IMR-90 (cell line): ENCODE measurements at regions not wholly inside any gene's neighbourhood (a gene's known extent, or its start where the extent isn't known, plus 50 kb on each side); places are given as distances from the start of the nearest gene placed in this dataset.

Source experiments
- ATAC-seq: fragments of 200-7000 bp; cut with Tn5 transposase; 2 replicates; pipeline ENCODE4 v1.9.1; 2020; ENCODE audit warnings: low read depth, mild to moderate bottlenecking, moderate library complexity
- BruUV-seq: library from RNA; stranded (reverse); fragments of 400-500 nt; replicated peaks from 2 replicates; lab custom pipeline; 2021; lab: Mats Ljungman, UMichigan
- CTCF ChIA-PET: fragments of 300-600 bp; formaldehyde crosslinking; extraction: SDS; loops from one replicate; lab custom pipeline; 2021; ENCODE audit warnings: antibody characterized with exemption; lab: Yijun Ruan, JAX
- POLR2A ChIA-PET: fragments of 300-600 bp; sonication (Branson Sonifier 250); formaldehyde crosslinking; loops from one replicate; lab custom pipeline; 2022; ENCODE audit warnings: antibody characterized with exemption; ENCODE audit not compliant: unreplicated experiment; lab: Charles Lee
- DNase-seq: peaks from one replicate; pipeline ENCODE4 v3.0.0; 2013
- H2AFZ ChIP-seq: replicated peaks from 2 replicates; pipeline ENCODE3; 2013; ENCODE audit warnings: low read length, mild to moderate bottlenecking; ENCODE audit not compliant: poor library complexity
- H2AK5ac ChIP-seq: 2 replicates; pipeline ENCODE4 v1.6.1; 2013; ENCODE audit warnings: low read depth, low read length, inconsistent platforms
- H2AK9ac ChIP-seq: replicated peaks from 2 replicates; pipeline ENCODE3; 2013; ENCODE audit warnings: mild to moderate bottlenecking, low read depth, low read length, moderate library complexity; ENCODE audit not compliant: poor library complexity
- H2BK120ac ChIP-seq: 2 replicates; pipeline ENCODE4 v1.6.1; 2013; ENCODE audit warnings: low read depth, low read length, inconsistent platforms
- H2BK15ac ChIP-seq: 3 replicates; pipeline ENCODE4 v1.6.1; 2013; ENCODE audit warnings: low read depth, low read length, inconsistent platforms
- H2BK20ac ChIP-seq: 2 replicates; pipeline ENCODE4 v1.6.1; 2013; ENCODE audit warnings: low read depth, mild to moderate bottlenecking, inconsistent platforms, low read length, moderate library complexity
- H2BK5ac ChIP-seq: 2 replicates; pipeline ENCODE4 v1.6.1; 2013; ENCODE audit warnings: mild to moderate bottlenecking, low read depth, low read length, inconsistent platforms; ENCODE audit not compliant: poor library complexity, severe bottlenecking
- H3K14ac ChIP-seq: replicated peaks from 2 replicates; pipeline ENCODE4 v1.6.1; 2013; ENCODE audit warnings: low read depth, low read length, inconsistent platforms
- H3K18ac ChIP-seq: 2 replicates; pipeline ENCODE4 v1.6.1; 2013; ENCODE audit warnings: low read depth, low read length, control low read depth
- H3K23ac ChIP-seq: 2 replicates; pipeline ENCODE4 v1.6.1; 2013; ENCODE audit warnings: low read depth, low read length, inconsistent platforms
- H3K27ac ChIP-seq: 2 replicates; pipeline ENCODE4 v1.5.1; 2013; ENCODE audit warnings: mild to moderate bottlenecking, control low read depth, low read length; ENCODE audit not compliant: insufficient read depth
- H3K27me3 ChIP-seq: 2 replicates; pipeline ENCODE4 v1.6.1; 2013; ENCODE audit warnings: low read length; ENCODE audit not compliant: control insufficient read depth, insufficient read depth
- H3K36me3 ChIP-seq: 2 replicates; pipeline ENCODE4 v1.6.1; 2013; ENCODE audit warnings: low read length, mixed read lengths; ENCODE audit not compliant: control insufficient read depth, insufficient read depth
- H3K4ac ChIP-seq: 2 replicates; pipeline ENCODE4 v1.6.1; 2013; ENCODE audit warnings: low read depth, low read length, inconsistent platforms
- H3K4me1 ChIP-seq: 2 replicates; pipeline ENCODE4 v1.6.1; 2013; ENCODE audit warnings: low read length, mixed read lengths; ENCODE audit not compliant: control insufficient read depth, insufficient read depth
- H3K4me2 ChIP-seq: 2 replicates; pipeline ENCODE4 v1.6.1; 2013; ENCODE audit warnings: low read depth, mild to moderate bottlenecking, control low read depth, low read length, moderate library complexity
- H3K4me3 ChIP-seq: 2 replicates; pipeline ENCODE4 v1.5.1; 2013; ENCODE audit warnings: low read depth, mild to moderate bottlenecking, control low read depth, low read length, moderate library complexity; ENCODE audit not compliant: insufficient read depth
- H3K56ac ChIP-seq: 2 replicates; pipeline ENCODE4 v1.6.1; 2013; ENCODE audit warnings: low read length, inconsistent platforms; ENCODE audit not compliant: insufficient read depth; ENCODE audit errors: extremely low read depth
- H3K79me1 ChIP-seq, 2 experiments: 2 replicates each; pipeline ENCODE4 v1.6.1; 2013; ENCODE audit warnings: low read length in 2 of 2, inconsistent platforms in 1 of 2, low read depth in 1 of 2
- H3K9ac ChIP-seq: 2 replicates; pipeline ENCODE4 v1.6.1; 2013; ENCODE audit warnings: low read depth, low read length, control low read depth
- H3K9me1 ChIP-seq: 2 replicates; pipeline ENCODE4 v1.6.1; 2013; ENCODE audit warnings: low read length, inconsistent platforms; ENCODE audit not compliant: insufficient read depth
- H3K9me3 ChIP-seq: 2 replicates; pipeline ENCODE4 v1.6.1; 2013; ENCODE audit warnings: low read length; ENCODE audit not compliant: control insufficient read depth, insufficient read depth
- H4K20me1 ChIP-seq: 2 replicates; pipeline ENCODE4 v1.6.1; 2013; ENCODE audit warnings: low read length, inconsistent platforms; ENCODE audit not compliant: insufficient read depth
- H4K5ac ChIP-seq: 2 replicates; pipeline ENCODE4 v1.6.1; 2013; ENCODE audit warnings: mild to moderate bottlenecking, low read depth, low read length, control low read depth
- H4K8ac ChIP-seq, 2 experiments: 2 replicates each; pipeline ENCODE4 v1.6.1; 2013; ENCODE audit warnings: low read depth in 2 of 2, low read length in 2 of 2, control low read depth in 1 of 2, inconsistent platforms in 1 of 2
- H4K91ac ChIP-seq: 2 replicates; pipeline ENCODE4 v1.6.1; 2013; ENCODE audit warnings: low read depth, low read length, inconsistent platforms; ENCODE audit not compliant: insufficient read depth
- BHLHE40 ChIP-seq: fragments of 150-350 bp; IDR thresholded peaks from 2 replicates; pipeline ENCODE4 v1.6.1; 2016; ENCODE audit warnings: mild to moderate bottlenecking, low read depth, low read length
- CEBPB ChIP-seq: IDR thresholded peaks from 2 replicates; pipeline ENCODE4 v1.6.1; 2012; ENCODE audit warnings: low read depth, low read length, improper control_type of control experiment
- CHD1 ChIP-seq: IDR thresholded peaks from 2 replicates; pipeline ENCODE4 v1.6.1; 2012; ENCODE audit warnings: low read depth, low read length, improper control_type of control experiment
- MAFK ChIP-seq: IDR thresholded peaks from 2 replicates; pipeline ENCODE4 v1.6.1; 2012; ENCODE audit warnings: low read depth, low read length, improper control_type of control experiment
- MAZ ChIP-seq: IDR thresholded peaks from 2 replicates; pipeline ENCODE4 v1.6.1; 2012; ENCODE audit warnings: low read depth, mild to moderate bottlenecking, low read length, improper control_type of control experiment, moderate library complexity, borderline replicate concordance
- MXI1 ChIP-seq: IDR thresholded peaks from 2 replicates; pipeline ENCODE4 v1.6.1; 2012; ENCODE audit warnings: low read depth, mild to moderate bottlenecking, low read length, moderate library complexity, borderline replicate concordance
- NFE2L2 ChIP-seq: fragments of 150-350 bp; IDR thresholded peaks from 2 replicates; pipeline ENCODE4 v1.6.1; 2016; ENCODE audit warnings: low read depth, mild to moderate bottlenecking, low read length
- RAD21 ChIP-seq: IDR thresholded peaks from 2 replicates; pipeline ENCODE4 v1.6.1; 2012; ENCODE audit warnings: low read length, improper control_type of control experiment
- RCOR1 ChIP-seq: IDR thresholded peaks from 2 replicates; pipeline ENCODE4 v1.6.1; 2012; ENCODE audit warnings: mild to moderate bottlenecking, low read length, improper control_type of control experiment; ENCODE audit not compliant: insufficient replicate concordance
- SMC3 ChIP-seq: fragments of 150-350 bp; IDR thresholded peaks from 2 replicates; pipeline ENCODE4 v1.6.1; 2016; ENCODE audit warnings: low read depth, mild to moderate bottlenecking, antibody characterized with exemption, low read length, moderate library complexity
- WGBS, 2 experiments: methylation state at CpG; one replicate each; pipeline versions ENCODE4 v1.1.5 to v1.1.7; 2013; ENCODE audit warnings: missing lambda C conversion rate in 2 of 2; ENCODE audit not compliant: insufficient read length in 1 of 2; ENCODE audit errors: extremely low coverage in 2 of 2; 5-methylcytosine and 5-hydroxymethylcytosine counted together
- dilution Hi-C: fragments of 300-500 bp; cut with HindIII; formaldehyde crosslinking; loops from one replicate; pipeline ENCODE4 v1.14.3; 2018; ENCODE audit warnings: low sequenced_read_pairs; ENCODE audit not compliant: unreplicated experiment
- in situ Hi-C: fragments of 300-500 bp; cut with MboI; formaldehyde crosslinking; loops from 3 replicates; pipeline ENCODE4 v1.14.3; 2019; ENCODE audit warnings: low sequenced_read_pairs, inconsistent platforms, mixed read lengths
- intact Hi-C: fragments of 100-400 bp; cut with micrococcal nuclease; formaldehyde crosslinking; loops from 2 replicates; pipeline ENCODE4 v1.10.0; 2022
- TF ChIP-seq, protein P1 (sequence below): fragments of 150-350 bp; IDR thresholded peaks from 2 replicates; pipeline ENCODE4 v1.6.1; 2016; ENCODE audit warnings: low read depth, mild to moderate bottlenecking, low read length, moderate library complexity, borderline replicate concordance
- TF ChIP-seq, protein P2 (sequence below): conservative IDR thresholded peaks from 2 replicates; pipeline ENCODE4 v1.5.1; 2012; ENCODE audit warnings: mild to moderate bottlenecking, low read depth, low read length, improper control_type of control experiment

DNA sequence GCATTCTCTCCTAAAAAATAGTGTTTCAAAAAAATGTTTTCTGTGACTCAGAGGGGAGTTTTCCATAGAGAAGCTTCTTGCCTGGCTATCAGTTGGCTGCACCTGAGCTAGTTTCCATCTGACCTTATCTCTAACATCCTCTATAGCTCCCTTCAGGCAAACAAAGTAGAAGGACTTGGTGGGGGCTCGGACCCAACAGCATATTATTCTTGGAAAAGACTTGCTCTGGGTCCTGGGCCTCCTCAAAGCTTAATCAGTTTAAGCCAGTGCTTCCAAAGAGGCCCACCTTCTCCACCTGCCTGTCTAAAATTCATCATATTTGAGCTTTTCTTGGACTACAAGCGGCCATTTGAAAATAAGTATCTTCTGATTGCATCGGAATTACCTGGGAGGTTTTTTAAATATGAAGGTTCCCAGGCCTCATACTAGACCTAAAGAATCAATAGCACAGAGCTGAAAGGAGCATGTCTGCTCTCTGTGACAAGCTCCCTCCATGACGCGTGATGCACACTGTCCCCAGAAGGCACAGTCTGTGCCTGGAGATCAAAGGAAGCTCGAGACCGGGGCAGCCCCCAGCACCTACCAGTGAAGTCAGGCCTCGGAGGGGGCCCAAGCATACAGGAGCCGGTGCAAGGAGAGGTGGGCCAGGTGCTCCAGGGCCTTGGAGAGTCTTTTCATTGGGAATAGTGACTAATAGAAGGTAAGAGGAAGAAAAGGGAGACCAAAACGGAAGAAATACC is 80.6 kb upstream of the HIVEP1 start:
- TF ChIP-seq MXI1 (no peak), SMC3 (no peak), BHLHE40 (no peak), RCOR1 (no peak), MAFK (no peak), MAZ (no peak), NFE2L2 (no peak), CEBPB (no peak), RAD21 (no peak), CHD1 (no peak)
- TF ChIP-seq, protein P1, sequence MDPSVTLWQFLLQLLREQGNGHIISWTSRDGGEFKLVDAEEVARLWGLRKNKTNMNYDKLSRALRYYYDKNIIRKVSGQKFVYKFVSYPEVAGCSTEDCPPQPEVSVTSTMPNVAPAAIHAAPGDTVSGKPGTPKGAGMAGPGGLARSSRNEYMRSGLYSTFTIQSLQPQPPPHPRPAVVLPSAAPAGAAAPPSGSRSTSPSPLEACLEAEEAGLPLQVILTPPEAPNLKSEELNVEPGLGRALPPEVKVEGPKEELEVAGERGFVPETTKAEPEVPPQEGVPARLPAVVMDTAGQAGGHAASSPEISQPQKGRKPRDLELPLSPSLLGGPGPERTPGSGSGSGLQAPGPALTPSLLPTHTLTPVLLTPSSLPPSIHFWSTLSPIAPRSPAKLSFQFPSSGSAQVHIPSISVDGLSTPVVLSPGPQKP: no peak
- TF ChIP-seq, protein P2, sequence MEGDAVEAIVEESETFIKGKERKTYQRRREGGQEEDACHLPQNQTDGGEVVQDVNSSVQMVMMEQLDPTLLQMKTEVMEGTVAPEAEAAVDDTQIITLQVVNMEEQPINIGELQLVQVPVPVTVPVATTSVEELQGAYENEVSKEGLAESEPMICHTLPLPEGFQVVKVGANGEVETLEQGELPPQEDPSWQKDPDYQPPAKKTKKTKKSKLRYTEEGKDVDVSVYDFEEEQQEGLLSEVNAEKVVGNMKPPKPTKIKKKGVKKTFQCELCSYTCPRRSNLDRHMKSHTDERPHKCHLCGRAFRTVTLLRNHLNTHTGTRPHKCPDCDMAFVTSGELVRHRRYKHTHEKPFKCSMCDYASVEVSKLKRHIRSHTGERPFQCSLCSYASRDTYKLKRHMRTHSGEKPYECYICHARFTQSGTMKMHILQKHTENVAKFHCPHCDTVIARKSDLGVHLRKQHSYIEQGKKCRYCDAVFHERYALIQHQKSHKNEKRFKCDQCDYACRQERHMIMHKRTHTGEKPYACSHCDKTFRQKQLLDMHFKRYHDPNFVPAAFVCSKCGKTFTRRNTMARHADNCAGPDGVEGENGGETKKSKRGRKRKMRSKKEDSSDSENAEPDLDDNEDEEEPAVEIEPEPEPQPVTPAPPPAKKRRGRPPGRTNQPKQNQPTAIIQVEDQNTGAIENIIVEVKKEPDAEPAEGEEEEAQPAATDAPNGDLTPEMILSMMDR: no peak
- no peak overlapping the region for H2AK9ac ChIP-seq
- H4K5ac ChIP-seq: no peak overlapping the region
- no peaks in the 10 kb centered on the region for H3K9me1 ChIP-seq
- H4K8ac ChIP-seq: no peak overlapping the region
- H2BK5ac ChIP-seq: no peak overlapping the region
- no peak overlapping the region for H3K56ac ChIP-seq
- H3K79me1 ChIP-seq: no peaks in the 10 kb centered on the region
- WGBS, 2 experiments: 100% methylated on average over 1 of the region's 10 CpGs; no CpG with 5 or more reads in 1 of the 2 experiments
- ChIA-PET CTCF (interaction anchor here (0.6 kb wide), 1 partner anchor 82 kb away, joined by 3 read pairs; no protein-coding TSS in a partner anchor), POLR2A (no interaction called here)
- intact Hi-C loops: no loop called here
- no peaks in the 10 kb centered on the region for H4K20me1 ChIP-seq
- no peak overlapping the region for H4K91ac ChIP-seq
- no peak overlapping the region for H2AK5ac ChIP-seq
- no peak overlapping the region for H3K9ac ChIP-seq
- no peaks in the 10 kb centered on the region for H3K36me3 ChIP-seq
- no peak overlapping the region for H3K4me2 ChIP-seq
- H3K4me3 ChIP-seq: no peak overlapping the region
- BruUV-seq: no TSS peak
- no peak overlapping the region for H2BK20ac ChIP-seq
- no peak for DNase-seq
- H3K18ac ChIP-seq: no peak overlapping the region
- no peak overlapping the region for H2BK15ac ChIP-seq
- no peaks in the 10 kb centered on the region for H3K4me1 ChIP-seq
- no peak overlapping the region for H2BK120ac ChIP-seq
- no peak overlapping the region for H3K23ac ChIP-seq
- no peaks in the 10 kb centered on the region for H3K9me3 ChIP-seq
- dilution Hi-C loops: no loop called here
- no peak overlapping the region for H3K4ac ChIP-seq
- no peaks in the 10 kb centered on the region for H3K27me3 ChIP-seq
- in situ Hi-C loops: no loop called here
- no peak for ATAC-seq
- no peak overlapping the region for H2AFZ ChIP-seq
- H3K27ac ChIP-seq: no peak overlapping the region
- H3K14ac ChIP-seq: no peak overlapping the region
